Mesendoderm (in vitro differentiated cells): ENCODE measurements at regions not wholly inside any gene's neighbourhood (a gene's known extent, or its start where the extent isn't known, plus 50 kb on each side); places are given as distances from the start of the nearest gene placed in this dataset.

Experiments used
- DNase-seq: peaks from one replicate; pipeline ENCODE4 v3.0.0; 2013
- H2AK5ac ChIP-seq: 2 replicates; pipeline ENCODE4 v1.6.1; 2013; ENCODE audit warnings: low read length, inconsistent platforms
- H2BK120ac ChIP-seq: 2 replicates; pipeline ENCODE4 v1.6.1; 2013; ENCODE audit warnings: low read depth, mild to moderate bottlenecking, low read length, moderate library complexity, mixed read lengths
- H2BK15ac ChIP-seq: replicated peaks from 2 replicates; pipeline ENCODE4 v1.6.1; 2013; ENCODE audit warnings: low read depth, mild to moderate bottlenecking, moderate library complexity
- H2BK5ac ChIP-seq: 2 replicates; pipeline ENCODE4 v1.6.1; 2013; ENCODE audit warnings: low read length, inconsistent platforms
- H3K18ac ChIP-seq: 2 replicates; pipeline ENCODE4 v1.6.1; 2013; ENCODE audit warnings: mild to moderate bottlenecking, low read length, mixed read lengths
- H3K23ac ChIP-seq: one replicate; pipeline ENCODE4 v1.6.1; 2013; ENCODE audit warnings: low read length
- H3K27ac ChIP-seq: 2 replicates; pipeline ENCODE4 v1.5.1; 2013; ENCODE audit warnings: low read depth, mild to moderate bottlenecking, inconsistent platforms, low read length, moderate library complexity
- H3K27me3 ChIP-seq: 2 replicates; pipeline ENCODE4 v1.6.1; 2013; ENCODE audit warnings: low read length, control low read depth, mild to moderate bottlenecking, inconsistent platforms; ENCODE audit not compliant: insufficient read depth, poor library complexity
- H3K36me3 ChIP-seq: 2 replicates; pipeline ENCODE4 v1.6.1; 2013; ENCODE audit warnings: low read length, inconsistent platforms; ENCODE audit not compliant: control insufficient read depth, insufficient read depth
- H3K4ac ChIP-seq: one replicate; pipeline ENCODE4 v1.6.1; 2013; ENCODE audit warnings: low read depth, mild to moderate bottlenecking, low read length, moderate library complexity
- H3K4me1 ChIP-seq: 2 replicates; pipeline ENCODE4 v1.6.1; 2013; ENCODE audit warnings: low read depth, low read length, inconsistent platforms; ENCODE audit not compliant: control insufficient read depth
- H3K4me2 ChIP-seq: 2 replicates; pipeline ENCODE4 v1.6.1; 2013; ENCODE audit warnings: low read length
- H3K4me3 ChIP-seq: 2 replicates; pipeline ENCODE4 v1.5.1; 2013; ENCODE audit warnings: mild to moderate bottlenecking, low read length
- H3K56ac ChIP-seq: one replicate; pipeline ENCODE4 v1.6.1; 2013; ENCODE audit warnings: low read length
- H3K79me1 ChIP-seq: 2 replicates; pipeline ENCODE4 v1.6.1; 2013; ENCODE audit warnings: low read length, inconsistent platforms
- H3K79me2 ChIP-seq: 2 replicates; pipeline ENCODE4 v1.6.1; 2013; ENCODE audit warnings: mild to moderate bottlenecking, low read length; ENCODE audit not compliant: control insufficient read depth, insufficient read depth
- H3K9ac ChIP-seq: 2 replicates; pipeline ENCODE4 v1.6.1; 2013; ENCODE audit warnings: low read length, inconsistent platforms
- H4K5ac ChIP-seq: one replicate; pipeline ENCODE4 v1.6.1; 2013; ENCODE audit warnings: low read length
- H4K8ac ChIP-seq: one replicate; pipeline ENCODE4 v1.6.1; 2013; ENCODE audit warnings: low read depth, mild to moderate bottlenecking, control low read depth, low read length, moderate library complexity
- WGBS: extraction: QIAGEN DNeasy Blood & Tissue Kit; methylation state at CpG from one replicate; pipeline ENCODE4 v1.1.7; 2013; ENCODE audit warnings: low lambda C conversion rate, missing lambda C conversion rate; ENCODE audit not compliant: insufficient coverage; ENCODE audit errors: extremely low coverage; 5-methylcytosine and 5-hydroxymethylcytosine counted together

DNA sequence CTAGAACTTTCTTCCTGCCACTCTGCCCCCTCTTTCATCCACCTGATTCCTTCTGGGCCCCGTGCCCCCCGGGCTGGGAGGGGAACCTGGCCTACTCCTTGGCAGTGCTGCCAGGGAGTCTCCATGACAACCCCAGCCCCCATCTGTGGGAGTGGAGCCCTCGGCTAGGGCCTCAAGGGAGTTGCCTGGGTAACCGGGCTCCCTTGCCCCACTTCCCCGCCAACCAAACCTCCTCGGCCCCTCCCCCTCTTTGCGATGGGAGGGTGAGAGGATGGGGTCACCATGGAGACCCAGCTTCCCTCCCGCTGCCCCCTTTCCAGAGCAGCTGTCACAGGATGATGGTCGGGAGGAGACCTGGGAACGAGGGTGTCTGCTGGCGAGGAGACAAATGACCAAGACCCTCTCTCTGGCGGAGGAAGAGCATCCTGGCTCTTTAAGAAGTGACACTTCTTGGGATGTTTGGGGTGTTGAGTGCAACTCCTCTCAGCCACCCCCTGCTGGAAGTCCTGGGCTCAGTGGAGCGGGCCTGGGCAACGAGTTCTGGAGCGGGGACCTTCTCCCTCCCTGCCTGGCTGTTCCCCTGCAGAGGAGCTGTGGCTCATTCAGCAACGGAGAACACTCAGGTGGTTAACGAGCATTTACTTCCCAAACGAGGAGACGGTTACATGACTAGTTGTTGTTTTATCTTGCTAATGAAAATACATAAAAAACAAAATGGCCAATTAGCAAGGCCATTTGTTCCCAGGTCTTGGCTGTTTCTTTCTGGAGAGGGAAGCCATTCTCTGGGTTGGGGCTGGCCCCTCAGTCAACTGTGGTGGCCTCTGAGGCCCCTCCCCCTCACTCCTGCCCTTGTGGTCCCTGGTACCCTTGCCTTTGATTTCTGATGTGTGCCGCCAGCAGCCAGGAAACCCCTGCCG lies 82.8 kb downstream of the UBIAD1 start:
- H3K4me3 ChIP-seq: no peak overlapping the region
- no peak overlapping the region for H3K4ac ChIP-seq
- H3K56ac ChIP-seq: no peak overlapping the region
- H2BK120ac ChIP-seq: no peak overlapping the region
- H3K79me2 ChIP-seq: no peaks in the 10 kb centered on the region
- no peak overlapping the region for H3K4me2 ChIP-seq
- no peak overlapping the region for H3K18ac ChIP-seq
- H3K9ac ChIP-seq: no peak overlapping the region
- H3K79me1 ChIP-seq: no peaks in the 10 kb centered on the region
- no peak overlapping the region for H4K8ac ChIP-seq
- H2BK15ac ChIP-seq: no peak overlapping the region
- DNase-seq: peak; percentile 48
- no peaks in the 10 kb centered on the region for H3K36me3 ChIP-seq
- WGBS: no CpG with 5 or more reads among the region's 21 CpGs
- H2AK5ac ChIP-seq: no peak overlapping the region
- H3K4me1 ChIP-seq: no peaks in the 10 kb centered on the region
- H3K27me3 ChIP-seq: no peaks in the 10 kb centered on the region
- no peak overlapping the region for H3K27ac ChIP-seq
- H3K23ac ChIP-seq: no peak overlapping the region
- no peak overlapping the region for H2BK5ac ChIP-seq
- H4K5ac ChIP-seq: no peak overlapping the region

GRCh38 chr1:11357276-11357675 lies 84.3 kb downstream of the UBIAD1 start:
- no peak overlapping the region for H3K18ac ChIP-seq
- no peak overlapping the region for H4K8ac ChIP-seq
- DNase-seq: no peak
- no CpG with 5 or more reads among the region's 15 CpGs for WGBS
- no peak overlapping the region for H3K4me3 ChIP-seq
- no peak overlapping the region for H4K5ac ChIP-seq
- no peak overlapping the region for H3K9ac ChIP-seq
- no peaks in the 10 kb centered on the region for H3K36me3 ChIP-seq
- no peak overlapping the region for H2BK120ac ChIP-seq
- no peak overlapping the region for H2BK15ac ChIP-seq
- H3K27ac ChIP-seq: no peak overlapping the region
- H3K27me3 ChIP-seq: no peaks in the 10 kb centered on the region
- no peak overlapping the region for H3K56ac ChIP-seq
- no peak overlapping the region for H3K4ac ChIP-seq
- H2BK5ac ChIP-seq: no peak overlapping the region
- H3K79me2 ChIP-seq: no peaks in the 10 kb centered on the region
- H3K23ac ChIP-seq: no peak overlapping the region
- no peaks in the 10 kb centered on the region for H3K4me1 ChIP-seq
- no peak overlapping the region for H2AK5ac ChIP-seq
- H3K4me2 ChIP-seq: no peak overlapping the region
- no peaks in the 10 kb centered on the region for H3K79me1 ChIP-seq

- no peak overlapping the region for H2AK5ac ChIP-seq
- H3K9ac ChIP-seq: no peak overlapping the region
- H3K4me3 ChIP-seq: no peak overlapping the region
- no peaks in the 10 kb centered on the region for H3K27me3 ChIP-seq
- no peak overlapping the region for H3K56ac ChIP-seq
- no peaks in the 10 kb centered on the region for H3K79me1 ChIP-seq
- no peak for DNase-seq
- no peak overlapping the region for H2BK5ac ChIP-seq
- H2BK15ac ChIP-seq: no peak overlapping the region
- no peaks in the 10 kb centered on the region for H3K79me2 ChIP-seq
- H4K5ac ChIP-seq: no peak overlapping the region
- no CpG with 5 or more reads among the region's 6 CpGs for WGBS
- H3K18ac ChIP-seq: no peak overlapping the region
- no peaks in the 10 kb centered on the region for H3K4me1 ChIP-seq
- no peak overlapping the region for H3K4me2 ChIP-seq
- no peak overlapping the region for H4K8ac ChIP-seq
- no peaks in the 10 kb centered on the region for H3K36me3 ChIP-seq
- H3K4ac ChIP-seq: no peak overlapping the region
- no peak overlapping the region for H3K27ac ChIP-seq
- H2BK120ac ChIP-seq: no peak overlapping the region
- H3K23ac ChIP-seq: no peak overlapping the region
Measured at GRCh38 chr1:11358984-11359383, 86.0 kb downstream of the UBIAD1 start.

DNA sequence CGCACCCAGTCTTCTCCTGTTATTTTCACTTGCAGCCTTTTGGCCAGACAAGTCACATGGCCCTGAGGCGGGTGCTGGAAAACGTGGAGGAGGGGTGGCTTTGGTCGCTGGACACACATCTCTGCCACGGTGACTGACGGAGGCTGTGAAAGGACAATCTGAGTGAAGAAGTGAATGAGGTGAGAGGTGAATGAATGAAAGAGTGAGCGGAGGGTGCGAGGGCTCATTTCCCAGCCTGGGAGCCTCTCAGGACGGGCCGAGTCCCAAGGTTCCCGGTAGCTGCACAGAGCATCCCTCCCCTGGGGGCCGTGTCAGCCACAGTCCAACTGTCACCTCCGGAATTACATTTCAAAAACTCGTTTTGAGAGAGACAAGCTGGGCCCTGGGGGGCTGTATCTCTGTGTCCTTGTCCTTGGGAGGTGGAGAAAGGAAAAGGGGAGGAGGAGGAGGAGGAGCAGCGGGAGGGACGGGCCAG lies 89.6 kb downstream of the UBIAD1 start:
- no peaks in the 10 kb centered on the region for H3K79me1 ChIP-seq
- no peak overlapping the region for H3K4me3 ChIP-seq
- H2AK5ac ChIP-seq: no peak overlapping the region
- no peak overlapping the region for H4K8ac ChIP-seq
- no peak overlapping the region for H3K4me2 ChIP-seq
- no peaks in the 10 kb centered on the region for H3K27me3 ChIP-seq
- no peak overlapping the region for H3K23ac ChIP-seq
- no peak for DNase-seq
- H3K4me1 ChIP-seq: no peaks in the 10 kb centered on the region
- no peak overlapping the region for H2BK5ac ChIP-seq
- H3K79me2 ChIP-seq: no peaks in the 10 kb centered on the region
- no CpG with 5 or more reads among the region's 16 CpGs for WGBS
- no peak overlapping the region for H2BK15ac ChIP-seq
- no peak overlapping the region for H3K9ac ChIP-seq
- H3K4ac ChIP-seq: no peak overlapping the region
- H4K5ac ChIP-seq: no peak overlapping the region
- no peak overlapping the region for H2BK120ac ChIP-seq
- no peak overlapping the region for H3K56ac ChIP-seq
- no peak overlapping the region for H3K27ac ChIP-seq
- no peaks in the 10 kb centered on the region for H3K36me3 ChIP-seq
- H3K18ac ChIP-seq: no peak overlapping the region

DNA sequence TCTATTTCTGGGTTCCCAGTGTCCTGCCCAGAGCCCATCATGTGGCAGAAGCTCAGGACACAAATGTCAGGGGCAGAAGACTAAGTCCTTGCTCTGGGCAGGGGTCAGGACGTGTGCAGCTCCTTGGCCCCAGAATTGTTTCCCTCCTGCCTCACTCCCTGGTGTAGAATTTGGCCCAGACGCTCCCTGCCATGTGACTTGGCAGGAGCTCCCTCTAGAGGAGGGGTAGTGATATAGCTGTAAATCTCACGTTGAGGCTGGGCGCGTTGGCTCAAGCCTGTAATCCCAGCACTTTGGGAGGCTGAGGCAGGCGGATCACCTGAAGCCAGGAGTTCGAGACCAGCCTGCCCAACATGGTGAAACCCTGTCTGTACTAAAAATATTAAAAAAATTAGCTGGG lies 91.2 kb downstream of the UBIAD1 start:
- Histone ChIP-seq H3K4me2 (no peak overlapping the region), H2BK5ac (no peak overlapping the region), H3K18ac (no peak overlapping the region), H3K27ac (no peak overlapping the region), H2BK120ac (no peak overlapping the region), H3K23ac (no peak overlapping the region), H3K27me3 (no peaks in the 10 kb centered on the region), H3K4ac (no peak overlapping the region), H4K8ac (no peak overlapping the region), H3K79me1 (no peaks in the 10 kb centered on the region), H3K4me1 (no peaks in the 10 kb centered on the region), H2BK15ac (no peak overlapping the region), H4K5ac (no peak overlapping the region), H2AK5ac (no peak overlapping the region), H3K4me3 (no peak overlapping the region), H3K9ac (no peak overlapping the region), H3K36me3 (no peaks in the 10 kb centered on the region), H3K56ac (no peak overlapping the region), H3K79me2 (no peaks in the 10 kb centered on the region)
- no peak for DNase-seq
- WGBS: no CpG with 5 or more reads among the region's 7 CpGs
